Mucosa of rectum (tissue), 2 donors: ENCODE measurements at regions not wholly inside any gene's neighbourhood (a gene's known extent, or its start where the extent isn't known, plus 50 kb on each side); places are given as distances from the start of the nearest gene placed in this dataset.

Experiments used
- H3K27ac ChIP-seq, 2 donors: one replicate each; pipeline ENCODE4 v1.7.0; 2013; ENCODE audit warnings: inconsistent platforms in 2 of 2, low read depth in 2 of 2, low read length in 2 of 2
- H3K27me3 ChIP-seq, 2 donors: one replicate each; pipeline ENCODE4 v1.7.0; 2013; ENCODE audit warnings: low read length in 2 of 2; ENCODE audit not compliant: control insufficient read depth in 2 of 2, insufficient read depth in 2 of 2
- H3K36me3 ChIP-seq, 2 donors: one replicate each; pipeline ENCODE4 v1.7.0; 2013; ENCODE audit warnings: low read length in 2 of 2; ENCODE audit not compliant: control insufficient read depth in 2 of 2, insufficient read depth in 2 of 2
- H3K4me1 ChIP-seq, 2 donors: one replicate each; pipeline ENCODE4 v1.7.0; 2013; ENCODE audit warnings: low read length in 2 of 2, mild to moderate bottlenecking in 1 of 2; ENCODE audit not compliant: control insufficient read depth in 2 of 2, insufficient read depth in 2 of 2
- H3K4me3 ChIP-seq, 2 donors: one replicate each; pipeline ENCODE4 v1.7.0; 2013; ENCODE audit warnings: low read length in 2 of 2
- H3K9ac ChIP-seq, 2 donors: one replicate each; pipeline ENCODE4 v1.7.0; 2013; ENCODE audit warnings: low read length in 2 of 2, low read depth in 1 of 2, mild to moderate bottlenecking in 1 of 2
- H3K9me3 ChIP-seq, 2 donors: one replicate each; pipeline ENCODE4 v1.7.0; 2013; ENCODE audit warnings: low read length in 2 of 2; ENCODE audit not compliant: control insufficient read depth in 2 of 2
- donor health status: healthy.
- donor health status: Normal muscosa, but diverticular disease.

GRCh38 chr7:49333180-49333881 lies 409.0 kb downstream of the CDC14C start:
- no peaks in the 10 kb centered on the region for H3K27me3 ChIP-seq
- no peak overlapping the region for H3K4me3 ChIP-seq
- no peaks in the 10 kb centered on the region for H3K9me3 ChIP-seq
- no peaks in the 10 kb centered on the region for H3K4me1 ChIP-seq
- no peak overlapping the region for H3K9ac ChIP-seq
- H3K36me3 ChIP-seq: no peaks in the 10 kb centered on the region
- no peak overlapping the region for H3K27ac ChIP-seq

GRCh38 chr7:49341849-49342248 lies 417.5 kb downstream of the CDC14C start:
- Histone ChIP-seq H3K27me3 (no peaks in the 10 kb centered on the region), H3K9ac (no peak overlapping the region), H3K27ac (no peak overlapping the region), H3K4me3 (no peak overlapping the region), H3K9me3 (no peaks in the 10 kb centered on the region), H3K4me1 (no peaks in the 10 kb centered on the region), H3K36me3 (no peaks in the 10 kb centered on the region)

- no peaks in the 10 kb centered on the region for H3K9me3 ChIP-seq
- H3K4me1 ChIP-seq: no peaks in the 10 kb centered on the region
- H3K9ac ChIP-seq: no peak overlapping the region
- no peak overlapping the region for H3K4me3 ChIP-seq
- H3K27me3 ChIP-seq: no peaks in the 10 kb centered on the region
- H3K27ac ChIP-seq: no peak overlapping the region
- H3K36me3 ChIP-seq: no peaks in the 10 kb centered on the region
Observed at GRCh38 chr7:49344556-49344955, 420.2 kb downstream of the CDC14C start.

- H3K27me3 ChIP-seq: no peaks in the 10 kb centered on the region
Observed at GRCh38 chr7:49346195-49346899, 422.0 kb downstream of the CDC14C start.

GRCh38 chr7:49367072-49367471 lies 406.4 kb upstream of the VWC2 start:
- no peaks in the 10 kb centered on the region for H3K27me3 ChIP-seq
- no peak overlapping the region for H3K4me3 ChIP-seq
- no peaks in the 10 kb centered on the region for H3K4me1 ChIP-seq
- H3K36me3 ChIP-seq: no peaks in the 10 kb centered on the region
- H3K9ac ChIP-seq: no peak overlapping the region
- no peaks in the 10 kb centered on the region for H3K9me3 ChIP-seq
- H3K27ac ChIP-seq: no peak overlapping the region

More at GRCh38 chr7:49346195-49346899, 422.0 kb downstream of the CDC14C start:
- H3K27ac ChIP-seq: no peak overlapping the region
- H3K9ac ChIP-seq: no peak overlapping the region
- no peaks in the 10 kb centered on the region for H3K9me3 ChIP-seq
- H3K4me3 ChIP-seq: no peak overlapping the region
- no peaks in the 10 kb centered on the region for H3K4me1 ChIP-seq
- H3K36me3 ChIP-seq: no peaks in the 10 kb centered on the region

- Histone ChIP-seq H3K4me1 (no peaks in the 10 kb centered on the region), H3K4me3 (no peak overlapping the region), H3K9me3 (no peaks in the 10 kb centered on the region), H3K9ac (no peak overlapping the region), H3K27me3 (no peaks in the 10 kb centered on the region), H3K27ac (no peak overlapping the region), H3K36me3 (no peaks in the 10 kb centered on the region)
Observed at GRCh38 chr7:49371771-49372170, 401.7 kb upstream of the VWC2 start.

- H3K4me1 ChIP-seq: no peaks in the 10 kb centered on the region
- no peak overlapping the region for H3K4me3 ChIP-seq
- no peaks in the 10 kb centered on the region for H3K9me3 ChIP-seq
- no peaks in the 10 kb centered on the region for H3K36me3 ChIP-seq
- no peaks in the 10 kb centered on the region for H3K27me3 ChIP-seq
- H3K9ac ChIP-seq: no peak overlapping the region
- no peak overlapping the region for H3K27ac ChIP-seq
Observed at GRCh38 chr7:49376817-49377375, 396.5 kb upstream of the VWC2 start.

GRCh38 chr7:49386792-49387191 lies 386.6 kb upstream of the VWC2 start:
- no peak overlapping the region for H3K27ac ChIP-seq
- no peaks in the 10 kb centered on the region for H3K27me3 ChIP-seq
- H3K9ac ChIP-seq: no peak overlapping the region
- H3K36me3 ChIP-seq: no peaks in the 10 kb centered on the region
- H3K4me3 ChIP-seq: no peak overlapping the region
- H3K9me3 ChIP-seq: no peaks in the 10 kb centered on the region
- no peaks in the 10 kb centered on the region for H3K4me1 ChIP-seq

GRCh38 chr7:49389871-49390479 lies 383.5 kb upstream of the VWC2 start:
- no peaks in the 10 kb centered on the region for H3K27me3 ChIP-seq
- H3K36me3 ChIP-seq: no peaks in the 10 kb centered on the region
- no peaks in the 10 kb centered on the region for H3K9me3 ChIP-seq
- no peak overlapping the region for H3K27ac ChIP-seq
- H3K4me3 ChIP-seq: no peak overlapping the region
- H3K4me1 ChIP-seq: no peaks in the 10 kb centered on the region
- H3K9ac ChIP-seq: no peak overlapping the region

- Histone ChIP-seq H3K9ac (no peak overlapping the region), H3K4me3 (no peak overlapping the region), H3K4me1 (no peaks in the 10 kb centered on the region), H3K27ac (no peak overlapping the region), H3K27me3 (no peaks in the 10 kb centered on the region), H3K36me3 (no peaks in the 10 kb centered on the region), H3K9me3 (no peaks in the 10 kb centered on the region)
Observed at GRCh38 chr7:49396229-49396628, 377.2 kb upstream of the VWC2 start.
